ENCODE measurements at regions not wholly inside any gene's neighbourhood (a gene's known extent, or its start where the extent isn't known, plus 50 kb on each side); places are given as distances from the start of the nearest gene placed in this dataset.
"Not testable (repeated sequence)": the region's sequence is repeated elsewhere in the genome, so short reads cannot be mapped to it uniquely, and the experiment has no call there.

GRCh38 chr4:181130317-181130716, 1112.9 kb upstream of the TENM3 start:
- TF ChIP-seq CTCF (conservative IDR thresholded peaks at IDR 0.05); ZFX (IDR thresholded peaks at IDR 0.05): not testable (repeated sequence)

Data from C4-2B (cell line).